ENCODE measurements at regions not wholly inside any gene's neighbourhood (a gene's known extent, or its start where the extent isn't known, plus 50 kb on each side); places are given as distances from the start of the nearest gene placed in this dataset.

DNA sequence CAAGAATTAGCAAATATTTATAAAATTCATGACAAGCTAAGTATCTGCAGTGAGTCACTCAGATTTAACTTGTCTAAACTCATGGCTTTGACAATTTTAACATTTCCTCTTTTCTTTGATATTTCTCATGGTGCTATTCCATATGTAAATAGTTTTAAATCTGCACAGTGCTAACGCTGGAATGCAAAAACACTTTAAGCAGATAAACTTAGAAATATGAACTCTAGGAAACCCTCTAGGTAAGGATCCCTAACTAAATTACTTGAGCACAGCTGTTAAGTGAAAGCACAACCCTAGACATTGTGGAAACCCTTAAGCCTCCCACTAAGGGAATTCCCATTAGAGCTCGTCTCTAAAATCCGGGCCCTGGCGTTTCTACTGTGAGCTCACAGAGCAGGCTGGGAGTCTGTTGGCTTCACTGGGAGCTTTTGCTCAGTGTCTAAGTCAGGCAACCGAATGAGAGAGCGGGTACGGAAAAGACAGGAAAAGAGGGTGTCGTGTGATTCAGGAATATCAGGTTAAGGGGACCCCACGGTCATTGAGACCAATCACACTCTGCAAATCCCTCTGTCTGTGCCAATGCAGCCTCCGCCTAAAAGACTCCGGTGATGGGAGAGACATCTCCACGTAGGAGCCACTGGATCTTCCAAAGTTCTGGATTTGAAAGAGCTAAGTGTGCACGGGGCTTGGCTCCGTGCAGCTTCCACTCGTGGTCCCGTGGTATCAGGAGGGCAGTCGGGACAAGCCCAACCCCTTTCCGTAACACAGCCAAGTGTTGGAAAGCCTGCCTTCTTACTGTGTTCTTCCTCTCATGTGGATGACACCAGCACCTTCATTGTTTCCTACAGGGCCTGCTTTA lies 112.3 kb upstream of the RPS6KA2 start:
- TF ChIP-seq CTCF (conservative IDR thresholded peaks at IDR 0.05; ENCODE audit: low read length): no peak
- no peak for TF ChIP-seq EZH2phosphoT487 (IDR thresholded peaks at IDR 0.05; ENCODE audit: borderline replicate concordance)

Data from Loucy (cell line).